Brain microvascular endothelial cell (primary cell): ENCODE measurements at regions not wholly inside any gene's neighbourhood (a gene's known extent, or its start where the extent isn't known, plus 50 kb on each side); places are given as distances from the start of the nearest gene placed in this dataset.

ENCODE experiments used
- DNase-seq: peaks from one replicate; pipeline ENCODE4 v3.0.0-alpha.2; 2020
- H3K27ac ChIP-seq: fragments of 250-450 bp; sonication (Bioruptor Pico); 2 replicates; pipeline ENCODE4 v1.5.1; 2020; ENCODE audit warnings: mild to moderate bottlenecking, moderate library complexity
- H3K27me3 ChIP-seq: fragments of 250-450 bp; sonication (Bioruptor Pico); replicated peaks from 2 replicates; pipeline ENCODE4 v1.5.1; 2020; ENCODE audit warnings: mild to moderate bottlenecking
- H3K36me3 ChIP-seq: fragments of 250-450 bp; sonication (Bioruptor Pico); replicated peaks from 2 replicates; pipeline ENCODE4 v1.5.1; 2020; ENCODE audit warnings: mild to moderate bottlenecking
- H3K4me3 ChIP-seq: 2 replicates; pipeline ENCODE4 v1.5.1; 2011; ENCODE audit warnings: low read depth, mild to moderate bottlenecking, control low read depth, low read length, moderate library complexity
- in situ Hi-C: cut with HindIII; loops from 2 replicates; pipeline ENCODE4 v1.10.0; 2017; ENCODE audit warnings: low sequenced_read_pairs, low pct_ligation_motif_present
- TF ChIP-seq, protein P1 (sequence below): IDR thresholded peaks from 2 replicates; pipeline ENCODE4 v1.5.1; 2011; ENCODE audit warnings: low read depth, mild to moderate bottlenecking, moderate library complexity, low read length, control low read depth, inconsistent platforms; ENCODE audit errors: missing control alignments

DNA sequence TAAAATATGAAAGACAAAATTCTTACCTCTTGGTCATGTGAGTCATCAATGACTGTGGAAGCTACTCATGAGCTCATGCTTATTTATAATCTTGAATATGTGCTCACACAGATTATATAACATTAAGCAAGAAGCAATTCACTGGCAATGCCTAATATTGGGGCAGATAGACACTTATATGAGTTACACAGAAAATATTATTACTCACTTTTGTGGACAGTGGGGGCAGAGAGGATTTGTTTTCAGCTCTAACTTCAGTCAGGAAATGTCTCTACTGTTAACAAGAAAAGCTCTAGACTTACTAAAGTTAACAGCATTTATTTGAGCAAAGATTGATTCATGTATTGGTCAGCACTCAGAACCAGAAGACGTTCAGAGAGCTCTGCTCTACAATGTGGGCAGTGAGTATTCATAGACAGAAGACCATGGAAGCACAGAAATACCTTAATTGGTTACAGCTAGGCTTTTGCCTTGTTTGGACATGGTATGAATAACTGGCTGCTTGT is 85.8 kb upstream of the AHI1 start:
- H3K36me3 ChIP-seq = no peaks in the 10 kb centered on the region
- DNase-seq = peak; percentile 28
- no peak overlapping the region for H3K4me3 ChIP-seq
- in situ Hi-C loops = no loop called here
- no peaks in the 10 kb centered on the region for H3K27me3 ChIP-seq
- TF ChIP-seq, protein P1, sequence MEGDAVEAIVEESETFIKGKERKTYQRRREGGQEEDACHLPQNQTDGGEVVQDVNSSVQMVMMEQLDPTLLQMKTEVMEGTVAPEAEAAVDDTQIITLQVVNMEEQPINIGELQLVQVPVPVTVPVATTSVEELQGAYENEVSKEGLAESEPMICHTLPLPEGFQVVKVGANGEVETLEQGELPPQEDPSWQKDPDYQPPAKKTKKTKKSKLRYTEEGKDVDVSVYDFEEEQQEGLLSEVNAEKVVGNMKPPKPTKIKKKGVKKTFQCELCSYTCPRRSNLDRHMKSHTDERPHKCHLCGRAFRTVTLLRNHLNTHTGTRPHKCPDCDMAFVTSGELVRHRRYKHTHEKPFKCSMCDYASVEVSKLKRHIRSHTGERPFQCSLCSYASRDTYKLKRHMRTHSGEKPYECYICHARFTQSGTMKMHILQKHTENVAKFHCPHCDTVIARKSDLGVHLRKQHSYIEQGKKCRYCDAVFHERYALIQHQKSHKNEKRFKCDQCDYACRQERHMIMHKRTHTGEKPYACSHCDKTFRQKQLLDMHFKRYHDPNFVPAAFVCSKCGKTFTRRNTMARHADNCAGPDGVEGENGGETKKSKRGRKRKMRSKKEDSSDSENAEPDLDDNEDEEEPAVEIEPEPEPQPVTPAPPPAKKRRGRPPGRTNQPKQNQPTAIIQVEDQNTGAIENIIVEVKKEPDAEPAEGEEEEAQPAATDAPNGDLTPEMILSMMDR = no peak
- H3K27ac ChIP-seq = peak overlapping the region; percentile 36

DNA sequence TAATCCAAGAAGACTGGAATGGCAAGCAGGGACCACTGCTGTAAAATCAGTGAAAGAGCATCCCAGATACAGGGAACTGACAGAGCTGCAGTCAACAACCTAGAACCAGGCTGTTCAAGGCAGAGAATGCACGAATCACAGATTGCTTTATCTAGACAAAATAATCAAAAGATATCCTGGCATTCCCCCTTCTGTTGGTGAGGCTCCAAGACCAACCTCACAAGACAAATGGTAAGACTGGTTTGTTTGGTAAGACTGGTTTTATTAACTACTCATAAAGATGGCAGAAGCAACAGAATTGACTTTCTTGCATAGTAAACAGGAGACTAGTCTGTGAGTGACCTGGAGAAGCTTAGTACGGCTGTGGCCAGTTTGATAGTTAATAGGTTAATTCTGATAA is 88.8 kb upstream of the AHI1 start:
- H3K27me3 ChIP-seq = no peaks in the 10 kb centered on the region
- no peak for DNase-seq
- no peaks in the 10 kb centered on the region for H3K36me3 ChIP-seq
- in situ Hi-C loops = no loop called here
- TF ChIP-seq, protein P1 = no peak
- H3K27ac ChIP-seq = no peak overlapping the region
- no peak overlapping the region for H3K4me3 ChIP-seq

DNA sequence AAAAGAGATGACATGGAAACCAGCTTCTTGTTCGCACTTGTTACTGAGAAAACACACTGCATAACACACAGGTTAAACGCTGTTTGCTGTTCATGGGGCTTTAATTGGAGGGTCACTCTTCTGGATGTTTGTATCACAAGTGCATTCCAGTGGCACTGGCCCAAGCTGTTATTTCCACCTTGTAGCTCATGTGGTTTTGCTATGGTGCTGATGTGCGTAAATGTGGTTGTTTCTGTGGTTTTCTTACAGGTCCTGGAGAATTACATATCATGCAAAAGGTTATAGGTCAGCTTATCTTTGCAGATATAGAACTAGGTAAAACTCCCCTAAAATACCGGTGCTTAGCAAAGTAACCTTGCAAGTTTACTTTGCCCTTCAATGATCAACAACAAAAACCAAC is 89.3 kb upstream of the AHI1 start:
- in situ Hi-C loops = no loop called here
- TF ChIP-seq, protein P1 = no peak
- H3K4me3 ChIP-seq = no peak overlapping the region
- DNase-seq = peak; percentile 55
- no peaks in the 10 kb centered on the region for H3K36me3 ChIP-seq
- no peak overlapping the region for H3K27ac ChIP-seq
- no peaks in the 10 kb centered on the region for H3K27me3 ChIP-seq

DNA sequence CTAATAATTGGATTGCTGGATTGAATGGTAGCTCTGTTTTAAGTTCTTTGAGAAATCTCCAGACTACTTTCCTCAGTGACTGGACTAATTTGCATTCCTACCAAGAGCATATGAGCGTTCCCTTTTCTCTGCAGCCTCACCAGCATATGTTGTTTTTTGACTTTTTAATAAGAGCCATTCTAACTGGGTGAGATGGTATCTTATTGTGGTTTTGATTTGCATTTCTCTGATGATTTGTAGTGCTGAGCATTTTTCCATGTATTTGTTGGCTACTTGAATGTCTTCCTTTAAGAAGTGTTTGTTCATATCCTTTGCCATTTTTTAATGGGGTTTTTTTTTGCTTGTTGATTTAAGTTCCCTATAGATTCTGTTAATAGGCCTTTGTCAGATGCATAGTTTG is 94.7 kb upstream of the AHI1 start:
- Histone ChIP-seq H3K36me3 (no peaks in the 10 kb centered on the region), H3K4me3 (no peak overlapping the region), H3K27ac (no peak overlapping the region), H3K27me3 (no peaks in the 10 kb centered on the region)
- no peak for DNase-seq
- TF ChIP-seq, protein P1 = no peak
- in situ Hi-C loops = no loop called here

DNA sequence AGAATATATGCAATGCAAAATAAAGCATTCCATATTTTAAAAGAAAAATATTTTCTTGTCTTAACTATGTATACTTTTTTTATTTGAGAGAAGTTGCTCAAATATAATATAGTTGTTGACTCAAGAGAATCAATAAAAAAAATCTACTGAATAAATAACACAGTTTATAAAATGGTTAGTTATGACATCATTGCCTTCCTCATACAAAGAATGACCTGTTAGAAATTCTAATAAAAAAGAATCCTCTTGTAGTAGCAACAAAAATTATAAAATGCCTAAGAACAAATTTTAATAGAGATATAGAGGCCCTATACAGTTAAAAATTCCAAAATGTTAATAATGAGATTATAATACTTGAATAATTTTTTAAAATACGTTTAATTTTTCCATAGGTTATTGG is 96.5 kb upstream of the AHI1 start:
- in situ Hi-C loops = no loop called here
- no peak overlapping the region for H3K4me3 ChIP-seq
- no peaks in the 10 kb centered on the region for H3K36me3 ChIP-seq
- no peaks in the 10 kb centered on the region for H3K27me3 ChIP-seq
- TF ChIP-seq, protein P1 = no peak
- no peak overlapping the region for H3K27ac ChIP-seq
- DNase-seq = no peak

DNA sequence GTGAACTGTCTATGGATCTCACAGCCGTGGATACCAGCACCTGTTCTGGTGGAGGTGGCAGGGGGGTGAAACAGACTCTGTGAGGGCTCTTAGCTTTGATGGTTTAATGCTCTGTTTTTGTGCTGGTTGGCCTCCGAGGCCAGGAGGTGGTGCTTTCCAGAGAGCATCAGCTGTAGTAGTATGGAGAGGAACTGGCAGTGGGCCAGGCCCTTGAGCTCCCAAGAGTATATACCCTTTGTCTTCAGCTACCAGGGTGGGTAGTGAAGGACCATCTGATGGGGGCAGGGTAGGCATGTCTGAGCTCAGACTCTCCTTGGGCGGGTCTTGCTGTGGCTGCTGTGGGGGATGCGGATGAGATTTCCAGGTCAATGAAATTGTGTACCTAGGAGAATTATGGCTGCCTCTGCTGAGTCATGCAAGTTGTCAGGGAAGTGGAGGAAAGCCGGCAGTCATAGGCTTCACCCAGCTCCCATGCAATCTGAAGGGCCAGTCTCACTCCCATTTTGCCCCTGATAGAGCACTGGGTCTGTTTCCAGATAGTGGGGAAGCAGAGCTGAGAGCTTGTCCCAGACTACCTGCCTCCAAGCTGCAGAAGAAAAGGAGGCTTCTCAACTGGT is 102.7 kb upstream of the AHI1 start:
- no peak for DNase-seq
- in situ Hi-C loops = no loop called here
- TF ChIP-seq, protein P1 = no peak
- Histone ChIP-seq H3K27me3 (no peaks in the 10 kb centered on the region), H3K27ac (no peak overlapping the region), H3K36me3 (no peaks in the 10 kb centered on the region), H3K4me3 (no peak overlapping the region)
